Neural cell (in vitro differentiated cells): ENCODE measurements at regions not wholly inside any gene's neighbourhood (a gene's known extent, or its start where the extent isn't known, plus 50 kb on each side); places are given as distances from the start of the nearest gene placed in this dataset.

Experiments used
- EP300 ChIP-seq: fragments of 450-650 bp; conservative IDR thresholded peaks from 2 replicates; pipeline ENCODE4 v1.6.1; 2014; ENCODE audit warnings: antibody characterized with exemption, mild to moderate bottlenecking, moderate library complexity; ENCODE audit not compliant: poor library complexity, severe bottlenecking
- EZH2 ChIP-seq: fragments of 200-600, 300-800 bp; shearing (Covaris generic), sonication (generic); IDR thresholded peaks from 2 replicates; pipeline ENCODE4 v1.6.1; 2014; ENCODE audit warnings: antibody characterized with exemption, low read length, borderline replicate concordance, mild to moderate bottlenecking; ENCODE audit not compliant: insufficient read depth, poor library complexity, severe bottlenecking
- MXI1 ChIP-seq: fragments of 450-650 bp; conservative IDR thresholded peaks from 2 replicates; pipeline ENCODE4 v1.6.1; 2014; ENCODE audit warnings: antibody characterized with exemption, mild to moderate bottlenecking; ENCODE audit not compliant: poor library complexity, severe bottlenecking
- POLR2AphosphoS5 ChIP-seq: IDR thresholded peaks from 2 replicates; pipeline ENCODE4 v1.6.1; 2012
- RAD21 ChIP-seq: fragments of 450-650 bp; conservative IDR thresholded peaks from 2 replicates; pipeline ENCODE4 v1.6.1; 2014; ENCODE audit warnings: antibody characterized with exemption, mild to moderate bottlenecking, moderate library complexity
- REST ChIP-seq: IDR thresholded peaks from 2 replicates; pipeline ENCODE4 v1.6.1; 2012; ENCODE audit warnings: borderline replicate concordance
- SMC3 ChIP-seq: fragments of 450-650 bp; conservative IDR thresholded peaks from 2 replicates; pipeline ENCODE4 v1.6.1; 2014; ENCODE audit warnings: antibody characterized with exemption, mild to moderate bottlenecking, moderate library complexity; ENCODE audit not compliant: poor library complexity
- TAF1 ChIP-seq: IDR thresholded peaks from 2 replicates; pipeline ENCODE4 v1.6.1; 2012; ENCODE audit warnings: low read depth
- TF ChIP-seq, protein P1 (sequence below): fragments of 450-650 bp; IDR thresholded peaks from 2 replicates; pipeline ENCODE4 v1.5.1; 2014; ENCODE audit warnings: antibody characterized with exemption, mild to moderate bottlenecking, moderate library complexity; ENCODE audit not compliant: poor library complexity, severe bottlenecking

- TF ChIP-seq, protein P1, sequence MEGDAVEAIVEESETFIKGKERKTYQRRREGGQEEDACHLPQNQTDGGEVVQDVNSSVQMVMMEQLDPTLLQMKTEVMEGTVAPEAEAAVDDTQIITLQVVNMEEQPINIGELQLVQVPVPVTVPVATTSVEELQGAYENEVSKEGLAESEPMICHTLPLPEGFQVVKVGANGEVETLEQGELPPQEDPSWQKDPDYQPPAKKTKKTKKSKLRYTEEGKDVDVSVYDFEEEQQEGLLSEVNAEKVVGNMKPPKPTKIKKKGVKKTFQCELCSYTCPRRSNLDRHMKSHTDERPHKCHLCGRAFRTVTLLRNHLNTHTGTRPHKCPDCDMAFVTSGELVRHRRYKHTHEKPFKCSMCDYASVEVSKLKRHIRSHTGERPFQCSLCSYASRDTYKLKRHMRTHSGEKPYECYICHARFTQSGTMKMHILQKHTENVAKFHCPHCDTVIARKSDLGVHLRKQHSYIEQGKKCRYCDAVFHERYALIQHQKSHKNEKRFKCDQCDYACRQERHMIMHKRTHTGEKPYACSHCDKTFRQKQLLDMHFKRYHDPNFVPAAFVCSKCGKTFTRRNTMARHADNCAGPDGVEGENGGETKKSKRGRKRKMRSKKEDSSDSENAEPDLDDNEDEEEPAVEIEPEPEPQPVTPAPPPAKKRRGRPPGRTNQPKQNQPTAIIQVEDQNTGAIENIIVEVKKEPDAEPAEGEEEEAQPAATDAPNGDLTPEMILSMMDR = no peak
- TF ChIP-seq POLR2AphosphoS5 (no peak), EZH2 (no peak), REST (no peak), EP300 (no peak), TAF1 (no peak), RAD21 (no peak), MXI1 (no peak), SMC3 (no peak)
Measured at GRCh38 chr6:6714118-6714897, 125.8 kb downstream of the LY86 start.
